Fibroblast of lung (primary cell): ENCODE measurements at regions not wholly inside any gene's neighbourhood (a gene's known extent, or its start where the extent isn't known, plus 50 kb on each side); places are given as distances from the start of the nearest gene placed in this dataset.
"Not testable (repeated sequence)": the region's sequence is repeated elsewhere in the genome, so short reads cannot be mapped to it uniquely, and the experiment has no call there.

ENCODE experiments used
- CTCF ChIP-seq, 2 donors: IDR thresholded peaks in 1 of 2; conservative IDR thresholded peaks in 1 of 2; 1 replicate in 1 of 2; 2 replicates in 1 of 2; pipeline ENCODE4 v1.5.1; 2011 to 2012; ENCODE audit warnings: low read length in 2 of 2, control low read depth in 1 of 2, inconsistent platforms in 1 of 2, low read depth in 1 of 2, mild to moderate bottlenecking in 1 of 2
- EZH2 ChIP-seq: IDR thresholded peaks from 2 replicates; pipeline ENCODE4 v1.5.1; 2012; ENCODE audit warnings: low read length, control low read depth, mild to moderate bottlenecking; ENCODE audit errors: missing control alignments

DNA sequence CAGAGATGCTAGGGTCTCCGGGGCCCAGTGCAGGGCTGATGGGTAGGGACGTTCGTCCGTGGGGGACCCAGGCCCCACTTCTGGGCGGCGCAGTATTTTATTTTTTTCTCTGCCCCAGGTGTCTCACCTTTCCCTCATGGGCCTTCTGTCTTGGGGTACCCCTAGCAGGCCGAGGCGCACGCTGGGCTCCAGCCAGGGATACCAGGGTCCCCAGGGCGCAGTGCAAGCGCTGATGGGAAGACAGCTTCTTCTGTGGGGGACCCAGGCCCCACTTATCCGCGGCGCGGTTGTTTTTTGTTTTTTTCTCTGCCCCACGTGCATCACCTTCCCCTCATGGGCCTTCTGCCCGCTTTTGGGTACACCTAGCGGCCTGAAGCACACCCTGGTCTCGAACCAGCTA is 1572.8 kb downstream of the TSPY10 start:
- not testable (repeated sequence) for TF ChIP-seq CTCF (conservative IDR thresholded peaks at IDR 0.05 in 1 of 2, IDR thresholded peaks at IDR 0.05 in 1 of 2; ENCODE audit: low read depth in 1 of 2, low read length in 2 of 2); EZH2
